BE2C (cell line): ENCODE measurements at regions not wholly inside any gene's neighbourhood (a gene's known extent, or its start where the extent isn't known, plus 50 kb on each side); places are given as distances from the start of the nearest gene placed in this dataset.

Experiments
- DNase-seq: peaks from one replicate; pipeline ENCODE4 v3.0.0-alpha.2; 2020
- H3K27me3 ChIP-seq: fragments of 250-450 bp; sonication (Bioruptor Pico); 2 replicates; pipeline ENCODE4 v1.5.1; 2020; ENCODE audit warnings: mild to moderate bottlenecking
- H3K36me3 ChIP-seq: fragments of 250-450 bp; sonication (Bioruptor Pico); 2 replicates; pipeline ENCODE4 v1.5.1; 2020; ENCODE audit warnings: mild to moderate bottlenecking
- H3K4me1 ChIP-seq: fragments of 250-450 bp; sonication (Bioruptor Pico); 2 replicates; pipeline ENCODE4 v1.5.1; 2020
- H3K4me3 ChIP-seq: 2 replicates; pipeline ENCODE4 v1.5.1; 2011; ENCODE audit warnings: low read depth, low read length
- H3K9me3 ChIP-seq: fragments of 250-450 bp; sonication (Bioruptor Pico); 2 replicates; pipeline ENCODE4 v1.5.1; 2020
- CTCF ChIP-seq: IDR thresholded peaks from 2 replicates; pipeline ENCODE4 v1.5.1; 2012; ENCODE audit warnings: mild to moderate bottlenecking, low read depth, low read length

GRCh38 chr10:20948686-20949327 lies 51.7 kb upstream of the NEBL start:
- Histone ChIP-seq H3K27me3 (no peaks in the 10 kb centered on the region), H3K4me1 (peaks cover 8% of the 10 kb centered on the region), H3K36me3 (no peaks in the 10 kb centered on the region), H3K9me3 (no peaks in the 10 kb centered on the region), H3K4me3 (no peak overlapping the region)
- TF ChIP-seq CTCF: no peak
- DNase-seq: no peak
